GM19468 (cell line): ENCODE measurements at regions not wholly inside any gene's neighbourhood (a gene's known extent, or its start where the extent isn't known, plus 50 kb on each side); places are given as distances from the start of the nearest gene placed in this dataset.

Experiments
- ATAC-seq: cut with Tn5 transposase; IDR thresholded peaks from one replicate; pipeline ENCODE4 v1.9.1; 2021; ENCODE audit warnings: mild to moderate bottlenecking, moderate library complexity, moderate number of reproducible peaks; ENCODE audit not compliant: unreplicated experiment; ENCODE audit errors: extremely low read depth

DNA sequence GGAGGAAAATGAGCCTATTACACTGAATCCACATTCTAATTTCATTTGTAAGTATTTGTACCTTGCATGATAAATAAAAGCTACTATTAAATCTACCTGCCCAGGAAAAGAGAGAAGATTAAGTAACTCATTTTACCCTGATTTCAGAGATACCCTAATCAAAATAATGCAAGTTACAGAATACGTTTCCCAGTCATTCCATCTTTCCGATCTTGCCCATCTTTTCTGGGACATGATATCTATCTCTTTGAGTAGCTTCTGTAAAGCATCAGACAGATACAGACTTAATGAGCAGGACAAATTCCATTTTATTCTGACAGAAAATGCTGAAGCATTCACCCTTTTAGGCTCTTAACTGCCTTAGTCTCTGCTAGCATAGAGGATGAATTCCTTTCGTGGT lies 56.6 kb downstream of the SPRY2 start:
- ATAC-seq = no peak

DNA sequence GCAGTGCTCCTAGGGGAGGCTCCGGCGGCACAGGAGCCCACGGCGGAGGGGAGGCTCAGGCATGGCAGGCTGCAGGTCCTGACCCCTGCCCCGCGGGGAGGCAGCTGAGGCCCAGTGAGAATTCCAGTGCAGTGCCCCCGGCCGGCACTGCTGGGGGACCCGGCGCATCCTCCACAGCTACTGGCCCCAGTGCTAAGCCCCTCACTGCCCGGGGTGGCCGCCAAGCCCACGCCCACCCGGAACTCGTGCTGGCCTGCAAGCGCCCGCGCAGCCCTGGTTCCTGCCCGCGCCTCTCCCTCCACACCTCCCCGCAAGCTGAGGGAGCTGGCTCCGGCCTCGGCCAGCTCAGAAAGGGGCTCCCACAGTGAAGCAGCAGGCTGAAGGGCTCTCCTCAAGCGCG lies 62.2 kb downstream of the SPRY2 start:
- ATAC-seq = no peak

DNA sequence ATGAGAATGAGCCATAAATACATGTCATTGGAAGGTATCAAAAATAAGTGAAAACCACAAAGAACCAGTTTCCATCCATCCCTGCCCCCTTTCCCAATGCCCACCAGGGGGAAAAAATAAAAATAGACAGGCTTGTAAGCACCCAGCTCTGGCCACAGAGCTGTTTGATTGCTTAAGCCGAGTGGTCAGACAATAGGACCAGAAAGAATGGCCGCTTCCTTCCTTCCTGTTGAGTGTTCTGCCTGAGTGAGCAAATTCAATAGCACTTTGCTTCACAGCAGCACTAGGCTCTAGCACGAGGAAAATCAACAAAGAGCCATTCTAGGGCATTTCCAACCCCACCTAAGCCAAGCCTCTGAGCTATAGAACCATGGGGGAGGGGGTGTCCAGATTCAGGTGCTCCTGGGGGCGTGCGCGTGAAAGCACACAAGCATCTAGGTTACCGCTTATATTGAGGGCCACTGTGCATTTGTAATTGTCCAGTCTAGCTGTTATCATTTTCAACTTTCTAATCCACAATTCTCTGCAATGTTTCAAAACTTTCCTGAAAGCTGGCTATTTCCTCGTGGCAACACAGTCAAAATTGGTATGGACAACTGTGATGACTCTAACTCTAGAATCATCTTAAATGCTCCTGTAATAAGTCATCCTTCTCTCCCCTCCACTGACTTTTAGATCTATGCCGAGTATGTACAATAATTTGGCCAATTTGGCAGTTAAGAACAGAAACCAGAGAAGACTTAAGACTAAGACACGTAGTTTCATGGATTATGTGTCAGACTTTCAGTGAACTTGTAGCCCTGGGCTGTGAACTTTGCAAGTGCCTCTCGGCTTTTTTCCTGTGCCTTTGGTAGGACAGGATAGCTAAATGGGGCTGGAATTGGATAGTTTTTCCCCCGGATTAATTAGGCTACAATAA lies 64.3 kb downstream of the SPRY2 start:
- no peak for ATAC-seq

DNA sequence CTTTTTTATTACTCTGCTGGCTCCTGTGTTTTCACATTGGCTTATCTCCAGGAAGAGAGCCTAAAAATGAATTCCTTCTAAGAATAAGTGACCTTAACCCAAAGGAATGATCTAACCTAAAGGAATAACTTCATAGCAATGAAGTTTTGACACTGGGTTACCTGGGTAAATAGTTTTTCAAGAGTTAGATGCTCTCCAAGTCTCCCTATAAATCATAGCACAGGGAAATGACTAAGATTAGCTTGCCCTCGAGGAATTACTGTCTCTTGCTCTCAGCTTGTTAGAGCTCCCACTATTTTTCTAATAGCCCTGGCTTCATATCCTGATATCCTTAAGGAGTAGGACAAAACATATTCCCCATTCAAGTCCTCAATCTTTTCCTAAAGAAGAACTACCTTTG lies 66.3 kb downstream of the SPRY2 start:
- ATAC-seq = no peak

DNA sequence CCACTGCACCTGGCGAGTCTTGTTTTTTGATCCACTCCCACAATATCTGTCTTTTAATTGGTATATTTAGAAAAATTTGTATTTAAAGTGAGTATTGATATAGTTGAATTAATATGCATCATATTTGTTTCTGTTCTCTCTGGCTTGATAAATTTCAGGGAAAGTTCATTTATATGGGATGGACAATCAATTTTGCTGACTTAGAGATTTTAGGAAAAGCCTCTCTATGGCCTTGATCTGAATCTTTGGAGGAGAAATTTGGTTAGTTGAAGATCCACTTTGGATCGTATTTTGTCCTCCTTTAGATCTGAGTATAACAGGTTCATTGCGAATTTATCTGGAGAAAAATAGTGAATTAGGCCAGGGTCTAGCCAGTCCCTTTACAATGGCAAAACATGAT lies 67.2 kb downstream of the SPRY2 start:
- no peak for ATAC-seq

DNA sequence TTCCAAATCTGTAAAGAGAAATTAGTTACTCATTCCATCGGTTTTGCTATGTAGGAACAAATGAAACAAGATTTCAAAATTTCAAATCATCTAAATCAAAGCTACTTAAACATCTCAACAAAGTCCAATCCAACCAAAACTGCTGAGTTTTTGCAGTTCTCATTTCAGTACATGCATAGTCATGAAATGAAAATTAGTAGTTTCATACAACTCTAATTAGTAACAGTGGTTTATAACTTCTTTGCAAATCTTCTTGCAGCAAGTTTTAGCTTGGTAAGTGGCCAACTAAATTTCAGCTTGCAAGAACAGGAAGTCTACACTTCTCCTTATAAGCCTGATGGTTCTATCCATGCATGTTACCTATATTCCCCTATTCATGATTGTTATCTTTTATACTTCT lies 75.6 kb downstream of the SPRY2 start:
- ATAC-seq = no peak

DNA sequence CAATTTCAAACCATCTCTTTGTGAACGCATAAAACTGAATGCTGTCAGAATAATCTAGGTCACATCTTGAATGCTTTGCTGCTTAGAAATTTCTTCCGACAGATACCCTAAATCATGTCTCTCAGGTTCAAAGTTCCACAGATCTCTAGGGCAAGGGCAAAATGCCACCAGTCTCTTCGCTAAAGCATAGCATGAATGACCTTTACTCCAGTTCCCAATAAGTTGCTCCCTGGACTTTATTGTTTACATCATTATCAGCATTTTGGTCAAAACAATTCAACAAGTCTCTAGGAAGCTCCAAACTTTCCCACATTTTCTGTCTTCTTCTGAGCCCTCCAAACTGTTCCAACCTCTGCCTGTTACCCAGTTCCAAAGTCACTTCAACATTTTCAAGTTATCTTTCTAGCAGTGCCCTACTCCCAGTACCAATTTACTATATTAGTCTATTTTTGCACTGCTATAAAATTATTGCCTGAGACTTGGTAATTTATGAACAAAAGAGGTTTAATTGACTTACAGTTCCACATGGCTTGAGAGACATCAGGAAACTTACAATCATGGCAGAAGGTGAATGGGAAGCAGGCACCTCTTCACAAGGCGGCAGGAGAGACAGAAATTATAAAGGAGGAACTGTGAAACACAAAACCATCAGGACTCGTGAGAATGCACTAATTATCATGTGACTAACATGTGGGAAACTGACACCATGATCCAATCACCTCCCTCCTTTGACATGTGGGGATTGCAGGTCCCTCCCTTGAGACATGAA lies 77.0 kb downstream of the SPRY2 start:
- ATAC-seq = no peak

DNA sequence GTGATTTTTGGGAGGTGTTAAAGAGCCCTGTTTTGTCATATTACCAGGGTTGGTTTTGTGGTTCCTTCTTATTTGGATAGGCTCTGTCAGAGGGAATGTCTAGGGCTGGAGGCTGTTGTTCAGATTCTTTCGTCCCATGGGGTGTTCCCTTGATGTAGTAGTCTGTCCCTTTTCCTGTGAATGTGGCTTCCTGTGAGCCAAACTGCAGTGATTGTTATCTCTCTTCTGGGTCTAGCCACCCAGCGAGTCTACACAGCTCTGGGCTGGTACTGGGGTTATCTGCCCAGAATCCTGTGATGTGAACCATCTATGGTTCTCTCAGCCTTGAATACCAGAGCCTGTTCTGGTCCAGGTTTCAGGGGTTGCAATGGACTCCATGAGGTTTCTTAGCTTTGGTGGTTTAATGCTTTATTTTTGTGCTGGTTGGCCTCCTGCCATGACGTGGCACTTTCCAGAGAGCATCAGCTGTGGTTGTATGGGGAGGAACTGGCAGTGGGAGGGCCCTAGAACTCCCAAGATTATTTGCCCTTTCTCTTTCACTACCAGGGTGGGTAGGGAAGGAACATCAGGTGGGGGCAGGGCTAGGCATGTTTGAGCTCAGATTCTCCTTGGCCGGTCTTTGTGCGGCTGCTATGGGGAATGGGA lies 78.8 kb downstream of the SPRY2 start:
- no peak for ATAC-seq

DNA sequence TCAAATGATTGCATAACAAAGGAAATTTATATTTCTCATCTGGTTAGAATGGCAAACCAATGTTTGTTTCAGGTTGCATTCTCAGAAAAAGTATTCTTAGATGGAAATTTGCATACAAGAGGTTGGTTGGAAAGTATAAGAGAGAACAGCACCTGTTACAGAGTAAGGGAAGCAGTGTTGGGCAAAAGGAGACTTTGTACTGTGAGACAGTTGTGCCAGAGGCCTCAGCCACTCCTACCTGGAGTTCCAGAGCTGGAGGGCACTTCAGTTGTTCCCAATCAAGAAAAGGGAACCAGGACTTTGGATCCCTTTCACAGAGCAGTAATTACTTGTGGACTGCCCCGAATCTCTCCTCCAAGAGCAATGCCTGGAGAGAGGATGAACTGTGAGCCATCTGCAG lies 81.8 kb downstream of the SPRY2 start:
- ATAC-seq = peak; percentile 51

DNA sequence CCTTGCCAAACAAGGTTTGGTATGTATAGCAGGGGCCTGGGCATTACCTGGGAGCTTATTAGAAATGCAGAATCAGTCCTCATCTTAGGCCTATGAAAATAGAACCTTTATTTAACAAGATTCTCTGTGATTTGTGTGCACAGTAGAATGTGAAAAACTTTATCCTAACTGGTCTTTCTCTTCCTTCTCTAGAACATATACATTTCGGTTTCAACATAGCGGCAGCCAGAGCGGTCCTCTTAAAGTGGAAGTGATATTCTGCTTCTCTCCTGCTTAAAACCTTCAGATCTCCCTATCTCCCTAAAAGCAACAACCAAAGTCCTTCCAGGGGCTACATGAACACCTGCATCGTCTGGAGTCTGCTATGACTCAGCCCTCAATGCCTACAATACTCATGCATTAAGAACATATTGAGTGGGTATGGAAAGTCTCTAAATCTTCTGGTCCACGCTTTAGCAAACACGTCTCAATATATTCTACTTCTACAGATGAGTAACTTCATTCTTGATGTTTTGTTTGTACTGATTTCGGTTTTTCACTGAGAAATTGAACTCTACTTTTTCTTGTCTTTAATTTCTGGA lies 84.5 kb downstream of the SPRY2 start:
- peak; percentile 42 for ATAC-seq

DNA sequence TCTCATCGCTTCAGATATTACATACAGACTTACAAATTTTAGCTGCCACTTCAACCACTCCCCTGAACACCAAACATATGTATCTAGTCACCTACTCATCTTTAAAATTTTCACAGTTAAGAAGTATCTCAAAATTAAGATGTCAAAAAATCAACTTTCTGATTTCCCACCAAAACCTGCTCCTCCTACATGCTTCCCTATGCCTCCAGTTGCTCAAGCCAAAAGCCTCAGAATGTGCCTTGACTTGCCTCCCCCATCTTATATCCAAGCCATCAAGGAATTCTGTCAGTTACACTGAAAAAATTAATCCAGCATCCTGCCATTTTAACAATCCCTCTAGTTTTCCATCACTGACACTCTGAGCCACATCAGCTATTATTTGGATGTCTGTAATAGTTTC lies 85.0 kb downstream of the SPRY2 start:
- no peak for ATAC-seq

DNA sequence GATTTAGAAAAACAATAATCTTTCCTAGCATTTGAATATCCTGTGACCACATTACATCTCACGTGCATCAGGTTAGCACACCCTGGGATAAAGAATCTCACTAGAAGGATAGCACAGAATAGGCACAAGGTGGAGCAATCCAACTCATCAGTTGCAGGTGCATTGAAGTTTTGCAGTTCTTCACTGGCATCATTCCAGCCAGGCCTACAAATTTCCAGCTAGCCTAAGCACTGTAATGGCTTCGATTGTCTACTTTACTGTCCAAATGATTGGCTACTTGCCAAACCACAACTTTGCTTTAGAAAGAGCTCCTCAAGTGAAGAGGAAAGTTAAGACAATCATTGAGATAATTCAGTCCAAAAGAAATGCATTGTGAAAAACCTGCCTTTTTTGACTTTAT lies 89.5 kb downstream of the SPRY2 start:
- no peak for ATAC-seq

DNA sequence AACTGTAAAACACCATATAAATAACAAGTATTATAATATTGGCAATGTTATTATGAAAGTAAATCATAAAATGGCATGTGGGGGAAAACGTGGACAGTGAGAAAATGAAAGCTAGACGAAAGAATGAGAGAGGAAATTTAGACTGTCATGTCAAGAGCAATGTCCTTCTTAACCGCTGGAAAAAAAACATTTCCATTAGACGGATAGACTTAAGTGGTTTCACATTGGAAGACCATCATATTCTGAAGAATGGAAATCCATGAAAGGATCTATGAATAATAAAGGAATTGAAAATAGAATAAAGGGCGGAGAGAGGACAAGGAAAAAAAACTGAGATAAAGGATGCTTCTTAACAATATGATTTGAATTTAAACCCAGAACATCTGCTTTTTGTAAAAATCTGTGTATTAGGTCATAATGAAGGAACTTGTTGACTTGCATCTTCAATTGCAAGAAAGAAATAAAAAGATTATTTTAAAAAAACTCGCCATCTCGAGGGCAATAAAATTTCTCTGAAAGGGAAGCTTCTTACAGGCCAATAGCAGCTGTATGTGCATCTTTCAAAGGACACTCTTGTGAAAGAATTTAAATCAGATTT lies 90.6 kb downstream of the SPRY2 start:
- ATAC-seq = no peak

DNA sequence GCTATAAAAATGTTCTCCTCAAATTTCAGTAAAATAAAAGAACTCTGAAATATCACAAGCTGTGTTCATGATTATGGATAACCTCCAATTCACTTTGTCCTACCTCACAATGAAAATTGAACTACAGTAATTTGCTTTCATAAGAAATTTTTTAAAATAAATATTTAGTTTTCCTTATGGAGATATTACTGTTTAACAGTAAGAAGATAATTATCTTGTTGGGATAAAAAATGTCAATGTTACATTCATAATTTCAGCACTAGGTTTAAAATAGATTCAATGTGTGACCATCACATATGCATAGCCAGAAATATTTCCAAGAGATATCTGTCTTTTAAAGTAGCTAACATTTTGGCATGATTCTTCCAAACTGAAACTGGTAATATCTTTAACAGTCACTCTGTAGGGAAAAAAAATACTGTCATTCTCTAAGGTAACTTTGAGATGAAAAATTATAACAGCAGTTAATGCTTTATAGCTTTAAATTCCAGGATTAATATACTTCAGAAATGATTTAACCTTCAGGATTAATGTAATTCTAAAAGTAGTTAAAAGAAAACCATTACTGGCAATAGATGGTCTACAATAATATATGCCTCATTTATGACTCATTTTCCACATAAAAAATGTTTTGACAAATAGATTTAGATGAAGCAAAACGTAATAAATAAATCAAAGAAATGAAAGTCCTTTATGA lies 91.3 kb downstream of the SPRY2 start:
- ATAC-seq = no peak

DNA sequence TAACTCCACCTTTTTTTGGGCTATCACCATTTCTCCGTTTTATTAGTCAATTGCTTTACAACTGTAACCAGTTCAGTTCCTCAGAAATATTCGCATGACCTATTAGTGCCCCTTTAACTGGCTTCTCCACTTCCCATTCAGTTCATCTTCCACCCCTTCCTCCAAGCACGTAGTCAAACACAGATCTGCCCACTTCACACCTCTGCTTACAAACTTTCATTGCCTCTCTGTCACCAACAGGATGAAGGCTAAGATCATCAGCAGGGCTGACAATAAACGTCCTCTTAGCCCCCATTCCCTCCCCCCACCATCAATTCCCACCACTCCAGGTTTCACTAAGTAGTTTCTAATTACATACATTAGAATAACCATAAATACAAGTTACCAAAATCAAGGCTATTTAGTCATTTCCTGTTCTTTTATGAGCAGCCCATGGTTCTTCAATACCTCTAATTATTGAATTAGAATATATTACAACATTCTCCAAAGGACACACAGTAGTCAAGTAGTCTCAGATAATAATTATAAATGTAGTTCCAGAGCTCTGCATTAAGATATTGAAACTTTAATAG lies 95.7 kb downstream of the SPRY2 start:
- ATAC-seq = no peak

DNA sequence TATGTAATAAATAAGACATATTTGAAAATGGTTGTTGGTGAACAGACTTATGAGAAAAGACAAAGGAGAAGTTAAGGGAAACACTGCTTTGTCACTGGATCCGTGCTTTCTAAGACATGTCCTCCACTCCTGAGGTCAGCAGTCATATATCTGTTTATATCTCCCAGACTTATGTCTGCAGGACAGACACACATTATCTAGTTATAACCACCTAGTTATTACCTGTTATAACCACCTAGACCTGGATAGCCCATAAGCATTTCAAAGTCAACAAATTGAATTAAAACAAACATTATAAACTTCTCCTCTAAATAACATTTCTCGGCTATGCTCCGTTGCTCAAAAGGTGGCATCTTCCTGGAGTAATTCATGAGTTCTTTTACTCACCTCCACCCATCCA lies 96.4 kb downstream of the SPRY2 start:
- no peak for ATAC-seq

DNA sequence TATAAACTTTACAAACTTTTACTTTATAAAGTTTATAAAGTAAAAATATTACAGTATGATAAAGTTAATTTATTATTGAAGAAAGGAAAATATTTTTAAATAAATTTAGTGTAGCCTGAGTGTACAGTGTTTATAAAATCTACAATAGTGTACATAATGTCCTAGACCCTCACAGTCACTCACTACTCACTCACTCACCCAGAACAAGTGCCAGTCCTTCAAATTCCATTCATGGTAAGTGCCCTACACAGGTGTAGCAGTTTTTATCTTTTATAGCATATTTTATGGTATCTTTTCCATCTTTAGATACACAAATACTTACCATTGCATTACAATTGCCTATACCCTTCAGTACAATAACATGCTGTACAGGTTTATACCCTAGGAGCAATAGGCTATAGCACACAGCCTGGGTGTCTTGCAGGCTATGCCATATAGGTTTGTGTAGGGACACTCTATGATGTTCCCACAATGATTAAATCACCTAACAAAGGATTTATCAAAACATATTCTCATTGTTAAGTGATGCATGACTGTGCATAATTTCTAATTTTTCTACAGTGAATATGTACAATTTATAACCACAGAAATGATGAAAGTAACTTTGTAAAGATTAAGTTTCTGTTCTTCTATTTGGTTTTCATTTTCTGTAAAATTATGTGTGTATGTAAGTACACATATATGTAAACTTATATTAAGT lies 98.0 kb downstream of the SPRY2 start:
- no peak for ATAC-seq

DNA sequence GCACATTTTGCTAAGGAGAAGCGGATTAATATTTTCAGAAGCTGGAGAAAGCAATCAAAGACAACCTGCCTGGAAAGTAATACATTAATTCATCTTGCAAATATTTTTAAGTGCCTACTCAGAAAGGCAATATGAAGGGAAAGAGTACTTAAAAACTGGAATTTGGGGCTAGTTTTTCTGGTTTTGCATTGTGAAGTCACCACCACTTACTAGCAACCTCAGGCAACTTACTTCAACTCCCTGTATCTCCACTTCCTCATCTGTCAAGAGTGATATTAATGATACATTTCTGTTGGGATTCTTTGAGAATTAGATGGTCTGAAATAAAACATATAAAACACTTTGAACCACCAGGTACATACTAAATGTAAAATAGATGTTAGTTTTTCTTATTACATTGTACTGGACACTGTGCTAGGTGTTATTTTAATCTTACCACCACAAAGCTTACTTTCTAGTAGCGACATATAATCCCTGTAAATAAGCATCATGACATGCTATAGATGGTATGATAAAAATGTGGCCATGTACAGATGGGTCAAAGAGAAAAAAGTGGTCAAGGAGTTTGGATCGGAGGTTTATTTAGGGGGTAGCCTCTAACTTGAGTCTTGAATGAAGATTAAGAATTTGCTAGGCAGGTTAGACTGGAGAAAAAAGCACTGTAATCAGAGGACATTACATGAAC lies 101.2 kb downstream of the SPRY2 start:
- no peak for ATAC-seq
